Tibial nerve (tissue), 4 donors: ENCODE measurements at regions not wholly inside any gene's neighbourhood (a gene's known extent, or its start where the extent isn't known, plus 50 kb on each side); places are given as distances from the start of the nearest gene placed in this dataset.

Experiments used
- EP300 ChIP-seq, 2 donors: sonication (generic); formaldehyde crosslinking; IDR thresholded peaks; one replicate each; pipeline ENCODE4 v1.6.1; 2017; ENCODE audit warnings: antibody characterized with exemption in 2 of 2, mild to moderate bottlenecking in 1 of 2
- TF ChIP-seq, protein P1 (sequence below), 5 experiments: fragments of 200-600 bp in 3 of 5; fragments of 450-650 bp in 2 of 5; sonication (generic) in 3 of 5; IDR thresholded peaks; one replicate each; pipeline ENCODE4 v1.5.1; 2016 to 2019; ENCODE audit warnings: antibody characterized with exemption in 5 of 5, mild to moderate bottlenecking in 3 of 5, moderate library complexity in 2 of 5

DNA sequence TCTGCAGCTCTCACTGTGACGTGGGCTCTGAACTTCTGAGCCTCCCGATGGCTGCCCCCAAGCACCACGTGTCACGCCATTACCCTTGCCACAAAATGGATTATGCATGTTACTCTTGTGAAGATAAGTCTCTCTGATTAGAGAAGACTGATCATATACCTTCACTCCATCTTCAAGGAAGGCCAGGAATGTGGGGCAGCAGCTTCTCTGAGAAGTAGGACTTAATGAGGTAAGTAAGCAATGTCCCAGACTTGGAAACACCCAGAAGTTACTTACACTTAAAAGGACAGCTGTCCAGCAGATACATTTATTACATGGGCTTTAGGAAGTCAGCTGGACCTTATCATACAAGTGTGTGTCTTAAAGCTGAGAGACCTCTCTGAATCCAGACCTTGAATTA is 155.0 kb downstream of the FGF1 start:
- TF ChIP-seq, protein P1, sequence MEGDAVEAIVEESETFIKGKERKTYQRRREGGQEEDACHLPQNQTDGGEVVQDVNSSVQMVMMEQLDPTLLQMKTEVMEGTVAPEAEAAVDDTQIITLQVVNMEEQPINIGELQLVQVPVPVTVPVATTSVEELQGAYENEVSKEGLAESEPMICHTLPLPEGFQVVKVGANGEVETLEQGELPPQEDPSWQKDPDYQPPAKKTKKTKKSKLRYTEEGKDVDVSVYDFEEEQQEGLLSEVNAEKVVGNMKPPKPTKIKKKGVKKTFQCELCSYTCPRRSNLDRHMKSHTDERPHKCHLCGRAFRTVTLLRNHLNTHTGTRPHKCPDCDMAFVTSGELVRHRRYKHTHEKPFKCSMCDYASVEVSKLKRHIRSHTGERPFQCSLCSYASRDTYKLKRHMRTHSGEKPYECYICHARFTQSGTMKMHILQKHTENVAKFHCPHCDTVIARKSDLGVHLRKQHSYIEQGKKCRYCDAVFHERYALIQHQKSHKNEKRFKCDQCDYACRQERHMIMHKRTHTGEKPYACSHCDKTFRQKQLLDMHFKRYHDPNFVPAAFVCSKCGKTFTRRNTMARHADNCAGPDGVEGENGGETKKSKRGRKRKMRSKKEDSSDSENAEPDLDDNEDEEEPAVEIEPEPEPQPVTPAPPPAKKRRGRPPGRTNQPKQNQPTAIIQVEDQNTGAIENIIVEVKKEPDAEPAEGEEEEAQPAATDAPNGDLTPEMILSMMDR (IDR thresholded peaks at IDR 0.05) = no peak
- no peak for TF ChIP-seq EP300 (IDR thresholded peaks at IDR 0.05)
